ENCODE measurements at regions not wholly inside any gene's neighbourhood (a gene's known extent, or its start where the extent isn't known, plus 50 kb on each side); places are given as distances from the start of the nearest gene placed in this dataset.

- CTCF ChIA-PET: no interaction called here
- Mint-ChIP-seq H3K27me3 (ENCODE audit: low read depth) (no peaks in the 10 kb centered on the region), H3K4me1 (no peaks in the 10 kb centered on the region), H3K9me3 (peaks cover 14% of the 10 kb centered on the region), H3K27ac (no peak overlapping the region), H3K36me3 (no peaks in the 10 kb centered on the region), H3K4me3 (no peak overlapping the region)
- DNase-seq (ENCODE audit: low spot score) (no peak), ATAC-seq (no peak)
- TF ChIP-seq, protein P1, sequence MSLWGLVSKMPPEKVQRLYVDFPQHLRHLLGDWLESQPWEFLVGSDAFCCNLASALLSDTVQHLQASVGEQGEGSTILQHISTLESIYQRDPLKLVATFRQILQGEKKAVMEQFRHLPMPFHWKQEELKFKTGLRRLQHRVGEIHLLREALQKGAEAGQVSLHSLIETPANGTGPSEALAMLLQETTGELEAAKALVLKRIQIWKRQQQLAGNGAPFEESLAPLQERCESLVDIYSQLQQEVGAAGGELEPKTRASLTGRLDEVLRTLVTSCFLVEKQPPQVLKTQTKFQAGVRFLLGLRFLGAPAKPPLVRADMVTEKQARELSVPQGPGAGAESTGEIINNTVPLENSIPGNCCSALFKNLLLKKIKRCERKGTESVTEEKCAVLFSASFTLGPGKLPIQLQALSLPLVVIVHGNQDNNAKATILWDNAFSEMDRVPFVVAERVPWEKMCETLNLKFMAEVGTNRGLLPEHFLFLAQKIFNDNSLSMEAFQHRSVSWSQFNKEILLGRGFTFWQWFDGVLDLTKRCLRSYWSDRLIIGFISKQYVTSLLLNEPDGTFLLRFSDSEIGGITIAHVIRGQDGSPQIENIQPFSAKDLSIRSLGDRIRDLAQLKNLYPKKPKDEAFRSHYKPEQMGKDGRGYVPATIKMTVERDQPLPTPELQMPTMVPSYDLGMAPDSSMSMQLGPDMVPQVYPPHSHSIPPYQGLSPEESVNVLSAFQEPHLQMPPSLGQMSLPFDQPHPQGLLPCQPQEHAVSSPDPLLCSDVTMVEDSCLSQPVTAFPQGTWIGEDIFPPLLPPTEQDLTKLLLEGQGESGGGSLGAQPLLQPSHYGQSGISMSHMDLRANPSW (CRISPR knock-in tag; conservative IDR thresholded peaks at IDR 0.05; ENCODE audit: low read depth): no peak
- TF ChIP-seq ERG (CRISPR knock-in tag; IDR thresholded peaks at IDR 0.05) (no peak), ZNF263 (CRISPR knock-in tag; IDR thresholded peaks at IDR 0.05; ENCODE audit: low read depth) (no peak), JAZF1 (CRISPR knock-in tag; IDR thresholded peaks at IDR 0.05) (no peak), ZNF423 (CRISPR knock-in tag; IDR thresholded peaks at IDR 0.05) (no peak)
- POLR2A ChIA-PET: no interaction called here
Measured at GRCh38 chr3:146948985-146949384, 343.8 kb upstream of the PLSCR5 start.

DNA sequence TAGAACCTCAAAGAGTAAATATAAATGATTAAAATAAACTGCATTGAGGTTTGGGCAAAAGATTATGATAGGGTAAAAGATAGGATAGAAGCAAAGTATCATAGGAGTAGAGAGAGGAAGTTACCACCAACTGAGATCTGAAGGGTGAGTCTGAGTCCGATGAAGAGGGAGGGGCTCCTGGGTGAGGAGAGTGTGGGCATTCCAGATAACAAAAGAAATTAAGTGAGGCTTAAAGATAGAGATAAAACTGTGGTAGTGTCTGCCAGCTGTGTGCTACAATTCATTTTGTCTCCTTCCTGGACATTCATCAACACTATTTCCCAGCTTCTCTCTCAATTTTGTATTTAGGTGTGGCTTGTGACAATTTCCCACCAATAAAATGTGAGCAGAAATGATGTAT, 343.0 kb upstream of the PLSCR5 start:
- CTCF ChIA-PET: no interaction called here
- H3K36me3 Mint-ChIP-seq: no peaks in the 10 kb centered on the region

DNA sequence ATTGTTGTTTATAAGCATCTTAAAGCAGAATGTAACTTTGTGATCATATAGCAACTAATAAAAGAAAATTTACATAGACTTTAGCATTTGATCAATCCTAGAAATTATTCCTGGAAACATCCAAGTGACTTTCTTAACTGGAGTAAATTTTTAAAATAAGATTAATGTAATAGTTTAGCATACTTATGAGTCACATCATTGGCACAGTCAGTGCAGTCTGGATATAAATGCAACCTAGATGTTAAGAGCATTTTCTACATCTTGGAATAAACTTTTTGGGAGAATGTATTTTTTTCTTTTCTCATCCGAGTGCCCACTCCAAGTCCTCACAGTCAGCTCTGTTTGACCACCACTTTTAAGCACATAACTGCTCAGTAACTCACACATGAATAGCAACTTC, 324.6 kb upstream of the PLSCR5 start:
- POLR2A ChIA-PET: no interaction called here
- H3K36me3 Mint-ChIP-seq: no peaks in the 10 kb centered on the region
- H3K27me3 Mint-ChIP-seq (ENCODE audit: low read depth): no peaks in the 10 kb centered on the region
- no peaks in the 10 kb centered on the region for H3K9me3 Mint-ChIP-seq
- TF ChIP-seq ETV6 (CRISPR knock-in tag; IDR thresholded peaks at IDR 0.05) (no peak), TP53 (CRISPR knock-in tag; IDR thresholded peaks at IDR 0.05) (no peak), EMX1 (CRISPR knock-in tag; IDR thresholded peaks at IDR 0.05) (no peak), AFF4 (CRISPR knock-in tag; IDR thresholded peaks at IDR 0.05; ENCODE audit: borderline replicate concordance) (no peak), TEAD1 (CRISPR knock-in tag; IDR thresholded peaks at IDR 0.05) (no peak), ZNF121 (CRISPR knock-in tag; IDR thresholded peaks at IDR 0.05) (no peak), CBFB (CRISPR knock-in tag; IDR thresholded peaks at IDR 0.05; ENCODE audit: low read depth) (no peak), ZNF317 (CRISPR knock-in tag; IDR thresholded peaks at IDR 0.05; ENCODE audit: borderline replicate concordance, low read depth) (no peak), MLX (CRISPR knock-in tag; IDR thresholded peaks at IDR 0.05) (no peak), NFE2L1 (CRISPR knock-in tag; IDR thresholded peaks at IDR 0.05) (no peak)
- H3K27ac Mint-ChIP-seq: no peak overlapping the region
- no peak overlapping the region for H3K4me3 Mint-ChIP-seq
- CTCF ChIA-PET: no interaction called here
- H3K4me1 Mint-ChIP-seq: peaks cover 10% of the 10 kb centered on the region
- ATAC-seq (no peak), DNase-seq (ENCODE audit: low spot score) (no peak)

More for the DNA sequence above, 343.0 kb upstream of the PLSCR5 start:
- ATAC-seq: no peak
- Mint-ChIP-seq H3K9me3 (peaks cover 14% of the 10 kb centered on the region), H3K4me3 (no peak overlapping the region), H3K27me3 (ENCODE audit: low read depth) (no peaks in the 10 kb centered on the region), H3K27ac (no peak overlapping the region), H3K4me1 (no peaks in the 10 kb centered on the region)
- TF ChIP-seq IRF2 (CRISPR knock-in tag; IDR thresholded peaks at IDR 0.05; ENCODE audit: borderline replicate concordance, low read depth): no peak
- TF ChIP-seq, protein P2, sequence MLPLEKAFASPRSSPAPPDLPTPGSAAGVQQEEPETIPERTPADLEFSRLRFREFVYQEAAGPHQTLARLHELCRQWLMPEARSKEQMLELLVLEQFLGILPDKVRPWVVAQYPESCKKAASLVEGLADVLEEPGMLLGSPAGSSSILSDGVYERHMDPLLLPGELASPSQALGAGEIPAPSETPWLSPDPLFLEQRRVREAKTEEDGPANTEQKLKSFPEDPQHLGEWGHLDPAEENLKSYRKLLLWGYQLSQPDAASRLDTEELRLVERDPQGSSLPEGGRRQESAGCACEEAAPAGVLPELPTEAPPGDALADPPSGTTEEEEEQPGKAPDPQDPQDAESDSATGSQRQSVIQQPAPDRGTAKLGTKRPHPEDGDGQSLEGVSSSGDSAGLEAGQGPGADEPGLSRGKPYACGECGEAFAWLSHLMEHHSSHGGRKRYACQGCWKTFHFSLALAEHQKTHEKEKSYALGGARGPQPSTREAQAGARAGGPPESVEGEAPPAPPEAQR (CRISPR knock-in tag; IDR thresholded peaks at IDR 0.05): no peak
- no peak for TF ChIP-seq JUN (CRISPR knock-in tag; IDR thresholded peaks at IDR 0.05)
- TF ChIP-seq KAT7 (CRISPR knock-in tag; IDR thresholded peaks at IDR 0.05; ENCODE audit: borderline replicate concordance): no peak
- TF ChIP-seq EMX1 (CRISPR knock-in tag; IDR thresholded peaks at IDR 0.05): no peak
- TF ChIP-seq RELA (CRISPR knock-in tag; IDR thresholded peaks at IDR 0.05; ENCODE audit: borderline replicate concordance): no peak
- no peak for TF ChIP-seq MYBL2 (CRISPR knock-in tag; IDR thresholded peaks at IDR 0.05)
- TF ChIP-seq ZNF121 (CRISPR knock-in tag; IDR thresholded peaks at IDR 0.05): no peak
- DNase-seq (ENCODE audit: low spot score): no peak
- POLR2A ChIA-PET: no interaction called here

All from WTC11 (cell line).